Endothelial cell (in vitro differentiated cells): ENCODE measurements at regions not wholly inside any gene's neighbourhood (a gene's known extent, or its start where the extent isn't known, plus 50 kb on each side); places are given as distances from the start of the nearest gene placed in this dataset.

Experiments
- DNase-seq: peaks from one replicate; pipeline ENCODE4 v3.0.0; 2021; ENCODE audit warnings: low spot score
- H3K27ac Mint-ChIP-seq: one replicate; pipeline ENCODE4 v1.8.0; 2021; ENCODE audit warnings: mixed read lengths, inconsistent platforms; ENCODE audit not compliant: unreplicated experiment
- H3K27me3 Mint-ChIP-seq: one replicate; pipeline ENCODE4 v1.8.0; 2021; ENCODE audit warnings: mild to moderate bottlenecking, moderate library complexity, mixed read lengths, inconsistent platforms; ENCODE audit not compliant: unreplicated experiment
- H3K36me3 Mint-ChIP-seq: one replicate; pipeline ENCODE4 v1.8.0; 2021; ENCODE audit warnings: mild to moderate bottlenecking, low read depth, mixed read lengths, inconsistent platforms; ENCODE audit not compliant: unreplicated experiment
- H3K4me1 Mint-ChIP-seq: one replicate; pipeline ENCODE4 v1.8.0; 2021; ENCODE audit warnings: mild to moderate bottlenecking, mixed read lengths, inconsistent platforms; ENCODE audit not compliant: unreplicated experiment
- H3K4me3 Mint-ChIP-seq: one replicate; pipeline ENCODE4 v1.8.0; 2021; ENCODE audit warnings: mild to moderate bottlenecking, mixed read lengths, inconsistent platforms; ENCODE audit not compliant: unreplicated experiment
- H3K9me3 Mint-ChIP-seq: one replicate; pipeline ENCODE4 v1.8.0; 2021; ENCODE audit warnings: mixed read lengths, inconsistent platforms; ENCODE audit not compliant: unreplicated experiment
- TF ChIP-seq, protein P1 (sequence below): fragments of 200-600 bp; sonication (generic); IDR thresholded peaks from one replicate; pipeline ENCODE4 v1.5.0; 2021; ENCODE audit warnings: antibody characterized with exemption; ENCODE audit not compliant: unreplicated experiment

DNA sequence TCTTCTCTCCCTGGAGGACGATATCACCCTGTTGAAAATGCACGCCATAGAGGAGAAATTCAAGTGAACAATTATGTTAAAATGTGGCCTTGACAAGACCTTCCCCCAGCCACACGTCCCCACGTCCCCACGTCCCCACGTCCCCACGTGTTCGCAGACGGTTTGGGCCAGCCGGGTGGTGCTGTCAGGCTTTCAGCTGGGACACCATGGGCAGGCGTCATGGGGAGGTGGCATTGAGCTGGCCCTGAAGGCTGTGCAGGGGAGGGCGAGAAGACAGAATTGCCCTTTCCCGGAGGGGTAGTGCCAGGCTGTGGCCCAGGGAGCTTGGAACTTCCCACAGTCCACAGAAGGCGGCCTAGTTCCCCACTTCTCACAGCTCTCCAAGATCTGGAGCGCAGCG lies 240.7 kb upstream of the RAB6C start:
- H3K4me1 Mint-ChIP-seq: no peaks in the 10 kb centered on the region
- H3K36me3 Mint-ChIP-seq: no peaks in the 10 kb centered on the region
- H3K4me3 Mint-ChIP-seq: no peak overlapping the region
- H3K9me3 Mint-ChIP-seq: no peaks in the 10 kb centered on the region
- DNase-seq: no peak
- no peak overlapping the region for H3K27ac Mint-ChIP-seq
- TF ChIP-seq, protein P1, sequence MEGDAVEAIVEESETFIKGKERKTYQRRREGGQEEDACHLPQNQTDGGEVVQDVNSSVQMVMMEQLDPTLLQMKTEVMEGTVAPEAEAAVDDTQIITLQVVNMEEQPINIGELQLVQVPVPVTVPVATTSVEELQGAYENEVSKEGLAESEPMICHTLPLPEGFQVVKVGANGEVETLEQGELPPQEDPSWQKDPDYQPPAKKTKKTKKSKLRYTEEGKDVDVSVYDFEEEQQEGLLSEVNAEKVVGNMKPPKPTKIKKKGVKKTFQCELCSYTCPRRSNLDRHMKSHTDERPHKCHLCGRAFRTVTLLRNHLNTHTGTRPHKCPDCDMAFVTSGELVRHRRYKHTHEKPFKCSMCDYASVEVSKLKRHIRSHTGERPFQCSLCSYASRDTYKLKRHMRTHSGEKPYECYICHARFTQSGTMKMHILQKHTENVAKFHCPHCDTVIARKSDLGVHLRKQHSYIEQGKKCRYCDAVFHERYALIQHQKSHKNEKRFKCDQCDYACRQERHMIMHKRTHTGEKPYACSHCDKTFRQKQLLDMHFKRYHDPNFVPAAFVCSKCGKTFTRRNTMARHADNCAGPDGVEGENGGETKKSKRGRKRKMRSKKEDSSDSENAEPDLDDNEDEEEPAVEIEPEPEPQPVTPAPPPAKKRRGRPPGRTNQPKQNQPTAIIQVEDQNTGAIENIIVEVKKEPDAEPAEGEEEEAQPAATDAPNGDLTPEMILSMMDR: no peak
- H3K27me3 Mint-ChIP-seq: peaks cover 5% of the 10 kb centered on the region

DNA sequence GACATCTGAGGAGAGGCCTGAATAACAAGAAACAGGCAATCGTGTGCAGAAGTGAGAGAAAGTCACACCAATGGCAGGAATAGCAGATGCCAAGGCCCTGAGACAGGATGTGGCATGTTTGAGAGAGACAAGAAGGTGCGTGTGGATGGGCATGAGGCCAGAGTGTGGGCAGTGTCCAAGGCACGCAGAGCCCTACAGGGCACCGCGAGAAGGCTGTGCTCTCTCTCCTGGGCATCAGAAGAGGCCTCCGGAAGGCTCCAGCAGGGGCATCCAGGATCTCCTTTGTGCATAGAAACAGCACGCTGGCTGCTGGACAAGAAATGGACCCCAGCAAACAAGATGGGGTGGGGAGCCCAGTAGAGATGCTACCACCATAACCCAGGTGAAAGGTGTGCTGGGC lies 239.0 kb upstream of the RAB6C start:
- H3K27me3 Mint-ChIP-seq: peaks cover 8% of the 10 kb centered on the region
- no peak for DNase-seq
- no peak overlapping the region for H3K27ac Mint-ChIP-seq
- no peaks in the 10 kb centered on the region for H3K36me3 Mint-ChIP-seq
- no peaks in the 10 kb centered on the region for H3K4me1 Mint-ChIP-seq
- H3K9me3 Mint-ChIP-seq: no peaks in the 10 kb centered on the region
- no peak overlapping the region for H3K4me3 Mint-ChIP-seq
- TF ChIP-seq, protein P1: no peak

DNA sequence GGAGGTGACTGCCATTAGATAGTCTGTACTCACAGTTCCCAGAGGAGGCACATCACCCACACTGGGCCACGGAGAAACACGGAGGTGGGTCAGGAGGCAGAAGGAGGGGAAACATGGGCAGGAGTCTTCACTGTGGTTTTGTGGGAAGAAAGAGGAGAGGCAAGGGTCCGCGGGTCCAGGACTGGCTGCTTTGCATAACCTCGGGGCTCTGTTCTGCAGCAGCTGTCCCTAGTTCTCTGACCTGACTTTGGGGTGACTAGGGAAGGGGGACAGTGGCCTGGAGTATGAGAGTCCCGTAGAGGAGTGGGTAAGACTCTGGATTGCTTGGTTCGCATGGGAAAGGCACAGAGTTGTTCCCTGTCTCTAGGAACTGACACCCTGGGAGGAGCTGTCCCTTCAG lies 238.3 kb upstream of the RAB6C start:
- Mint-ChIP-seq H3K9me3 (no peaks in the 10 kb centered on the region), H3K27ac (no peak overlapping the region), H3K4me3 (no peak overlapping the region), H3K36me3 (no peaks in the 10 kb centered on the region), H3K27me3 (peaks cover 8% of the 10 kb centered on the region), H3K4me1 (no peaks in the 10 kb centered on the region)
- DNase-seq: no peak
- TF ChIP-seq, protein P1: no peak

DNA sequence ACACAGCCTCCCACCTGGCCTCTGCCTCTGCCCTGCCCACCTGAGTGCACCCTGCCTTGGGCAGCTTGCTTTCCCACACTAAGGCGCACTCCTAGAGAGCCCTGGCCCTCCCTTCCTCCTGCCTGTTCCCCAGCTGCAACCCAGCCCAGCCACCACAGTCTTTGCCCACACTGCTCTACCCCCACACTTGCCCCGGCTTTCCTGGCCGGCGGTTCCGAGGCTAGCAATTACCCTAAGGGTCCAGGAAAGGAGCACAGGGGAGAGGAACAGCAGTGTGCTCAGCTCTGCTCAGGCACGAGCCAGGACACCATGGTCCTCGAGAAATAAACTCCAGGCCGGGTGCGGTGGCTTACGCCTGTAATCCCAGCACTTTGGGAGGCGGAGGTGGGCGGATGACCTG lies 237.8 kb upstream of the RAB6C start:
- H3K27ac Mint-ChIP-seq: no peak overlapping the region
- no peak overlapping the region for H3K4me3 Mint-ChIP-seq
- peaks cover 8% of the 10 kb centered on the region for H3K27me3 Mint-ChIP-seq
- no peaks in the 10 kb centered on the region for H3K36me3 Mint-ChIP-seq
- TF ChIP-seq, protein P1: no peak
- DNase-seq: no peak
- H3K4me1 Mint-ChIP-seq: no peaks in the 10 kb centered on the region
- no peaks in the 10 kb centered on the region for H3K9me3 Mint-ChIP-seq

DNA sequence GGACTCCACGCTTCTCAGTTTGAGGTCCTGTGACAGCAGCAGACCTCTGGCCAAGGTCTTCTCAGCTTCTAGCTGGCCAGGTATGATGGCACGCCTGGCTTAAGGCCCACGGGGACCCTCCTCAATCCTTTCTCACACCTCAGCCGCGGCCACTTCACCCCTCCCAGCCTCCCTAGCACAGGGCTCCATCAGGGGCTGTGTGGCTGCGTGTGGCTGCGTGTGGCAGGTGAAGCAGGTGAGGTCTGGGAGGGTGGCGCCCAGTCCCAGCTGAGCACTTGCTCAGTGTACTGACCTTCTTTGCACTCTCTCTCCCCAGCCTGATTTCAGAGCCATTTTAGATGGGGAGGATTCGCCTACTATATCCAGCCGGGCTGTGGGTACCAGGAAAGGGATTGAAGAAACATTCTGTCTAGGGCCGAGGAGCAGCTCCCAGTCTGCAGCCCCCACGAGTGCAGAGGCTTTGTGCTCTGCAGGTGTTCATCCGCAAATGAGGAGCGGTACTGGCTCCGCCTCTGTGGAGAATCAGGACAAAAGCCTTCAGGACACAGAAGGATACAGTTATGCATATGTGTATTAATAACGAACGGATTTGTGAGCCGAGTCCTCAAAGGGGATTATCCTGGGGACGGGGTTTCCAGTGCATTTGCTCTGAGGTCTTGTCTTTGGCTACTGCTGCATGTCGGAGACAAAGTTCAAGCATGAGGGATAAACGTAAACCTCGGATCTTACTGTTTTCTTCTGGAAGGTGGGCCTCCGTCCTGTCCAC lies 236.9 kb upstream of the RAB6C start:
- Mint-ChIP-seq H3K36me3 (peaks cover 3% of the 10 kb centered on the region), H3K4me1 (no peaks in the 10 kb centered on the region)
- TF ChIP-seq, protein P1: no peak

More for the DNA sequence above, 236.9 kb upstream of the RAB6C start:
- Mint-ChIP-seq H3K27ac (no peak overlapping the region), H3K27me3 (peaks cover 10% of the 10 kb centered on the region), H3K9me3 (no peaks in the 10 kb centered on the region), H3K4me3 (no peak overlapping the region)
- no peak for DNase-seq
